T-helper 2 cell treated with Interferon-gamma antibody and Interleukin-4, amounts not matched to agents 5 μg/mL and 100 μg/mL, for 36 hours (primary cell): ENCODE measurements at regions not wholly inside any gene's neighbourhood (a gene's known extent, or its start where the extent isn't known, plus 50 kb on each side); places are given as distances from the start of the nearest gene placed in this dataset.
"Not testable (repeated sequence)": the region's sequence is repeated elsewhere in the genome, so short reads cannot be mapped to it uniquely, and the experiment has no call there.

Experiments
- DNase-seq: peaks from one replicate; pipeline ENCODE4 v3.0.0; 2021; ENCODE audit warnings: low spot score
- H3K27ac Mint-ChIP-seq: one replicate; pipeline ENCODE4 v1.8.0; 2021; ENCODE audit warnings: mild to moderate bottlenecking, mixed read lengths
- H3K27me3 Mint-ChIP-seq: one replicate; pipeline ENCODE4 v1.8.0; 2021; ENCODE audit warnings: low read depth, mixed read lengths
- H3K36me3 Mint-ChIP-seq: one replicate; pipeline ENCODE4 v1.8.0; 2021; ENCODE audit warnings: low read depth, mixed read lengths
- H3K4me1 Mint-ChIP-seq: one replicate; pipeline ENCODE4 v1.8.0; 2021; ENCODE audit warnings: low read depth, mixed read lengths
- H3K4me3 Mint-ChIP-seq: one replicate; pipeline ENCODE4 v1.8.0; 2022; ENCODE audit warnings: mild to moderate bottlenecking, moderate library complexity, mixed read lengths
- H3K9me3 Mint-ChIP-seq: one replicate; pipeline ENCODE4 v1.8.0; 2021; ENCODE audit warnings: mixed read lengths

DNA sequence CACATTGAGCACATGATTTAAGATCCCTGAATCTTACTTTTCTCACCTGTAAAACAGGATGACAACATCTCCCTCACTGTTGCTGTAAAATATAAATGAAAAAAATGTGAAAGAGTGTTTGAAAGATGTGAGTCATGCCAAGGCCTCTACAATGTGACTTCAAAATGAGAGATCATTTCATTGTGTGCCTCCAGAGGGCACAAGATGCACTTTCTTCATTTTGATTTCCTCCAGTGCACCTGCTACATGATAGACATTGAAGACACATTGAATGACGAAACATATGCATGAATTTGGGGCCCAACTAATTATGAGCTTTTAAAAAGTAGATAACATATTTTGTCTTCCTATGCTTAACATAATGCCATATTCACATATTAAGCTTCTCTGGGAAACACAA is 170.3 kb downstream of the MOBP start:
- no peak for DNase-seq
- H3K27me3 Mint-ChIP-seq, result peaks cover 3% of the 10 kb centered on the region
- no peak overlapping the region for H3K4me3 Mint-ChIP-seq
- peaks cover 21% of the 10 kb centered on the region for H3K4me1 Mint-ChIP-seq
- no peaks in the 10 kb centered on the region for H3K9me3 Mint-ChIP-seq
- no peaks in the 10 kb centered on the region for H3K36me3 Mint-ChIP-seq
- no peak overlapping the region for H3K27ac Mint-ChIP-seq

DNA sequence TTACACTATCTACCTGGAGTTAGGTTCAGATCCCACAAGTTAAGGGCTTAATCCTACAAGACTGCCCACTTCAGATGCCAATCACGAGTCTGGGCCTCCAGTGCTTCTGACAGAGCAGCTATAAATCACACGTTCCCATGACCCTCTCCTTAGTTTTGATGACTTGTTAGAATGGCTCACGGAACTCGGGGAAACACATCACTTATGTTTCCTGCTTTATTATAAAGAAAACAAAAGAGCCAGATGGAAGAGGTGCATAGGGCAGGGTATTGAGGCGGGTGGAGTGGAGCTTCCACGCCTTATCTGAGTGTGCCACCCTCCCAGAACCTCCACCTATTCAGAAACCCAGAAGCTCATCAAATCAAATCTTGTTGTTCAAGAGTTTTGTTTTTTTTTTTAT is 170.8 kb downstream of the MOBP start:
- peaks cover 21% of the 10 kb centered on the region for H3K4me1 Mint-ChIP-seq
- no peak for DNase-seq
- H3K27ac Mint-ChIP-seq, result no peak overlapping the region
- no peaks in the 10 kb centered on the region for H3K36me3 Mint-ChIP-seq
- no peaks in the 10 kb centered on the region for H3K9me3 Mint-ChIP-seq
- H3K27me3 Mint-ChIP-seq, result peaks cover 2% of the 10 kb centered on the region
- no peak overlapping the region for H3K4me3 Mint-ChIP-seq

DNA sequence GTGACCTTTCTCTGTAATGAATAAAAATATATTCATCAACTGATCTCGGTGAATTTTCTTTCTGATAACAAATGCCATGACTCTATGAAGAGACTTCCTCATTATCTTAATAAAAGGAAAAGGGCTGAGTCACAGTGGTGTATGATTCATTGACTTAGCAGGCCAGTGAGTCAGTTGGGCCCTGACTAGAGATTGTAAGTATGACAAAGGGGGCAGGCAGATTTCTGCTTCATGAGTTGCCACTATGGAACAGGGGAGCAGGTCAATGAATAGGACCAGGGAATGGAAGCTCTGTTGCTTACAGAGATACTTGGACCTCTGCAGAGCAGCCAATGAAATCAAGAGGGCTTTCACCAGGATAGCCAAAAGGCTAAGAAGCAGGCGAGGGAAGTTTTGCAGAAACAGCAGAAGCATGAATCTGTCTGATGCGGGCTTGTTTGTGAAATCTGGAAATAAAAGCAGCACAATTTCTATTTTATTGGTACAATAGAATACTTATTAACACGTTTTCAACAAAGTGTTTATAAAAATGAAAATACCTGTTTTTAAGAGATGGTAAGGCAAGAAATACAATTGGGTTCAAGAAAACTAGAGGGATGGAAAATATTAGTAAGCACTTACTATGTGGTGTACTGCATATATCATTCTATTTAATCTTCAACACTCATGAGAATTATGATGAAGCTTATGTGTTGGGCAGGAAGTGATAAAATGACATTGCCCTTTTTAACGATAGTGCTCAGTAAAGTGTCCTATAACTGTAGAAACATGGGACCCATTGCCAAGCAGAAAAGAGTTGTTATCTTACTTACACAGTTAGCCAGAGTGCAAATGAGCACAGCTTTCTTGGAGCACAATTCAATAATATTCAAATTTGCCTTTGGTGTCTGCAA is 169.8 kb upstream of the MYRIP start:
- DNase-seq, result peak; percentile 46
- no peaks in the 10 kb centered on the region for H3K9me3 Mint-ChIP-seq
- H3K27ac Mint-ChIP-seq, result peak overlapping the region; percentile 88
- H3K4me3 Mint-ChIP-seq, result peak overlapping the region; percentile 56
- H3K4me1 Mint-ChIP-seq, result peaks cover 21% of the 10 kb centered on the region
- H3K36me3 Mint-ChIP-seq, result no peaks in the 10 kb centered on the region
- H3K27me3 Mint-ChIP-seq, result no peaks in the 10 kb centered on the region

DNA sequence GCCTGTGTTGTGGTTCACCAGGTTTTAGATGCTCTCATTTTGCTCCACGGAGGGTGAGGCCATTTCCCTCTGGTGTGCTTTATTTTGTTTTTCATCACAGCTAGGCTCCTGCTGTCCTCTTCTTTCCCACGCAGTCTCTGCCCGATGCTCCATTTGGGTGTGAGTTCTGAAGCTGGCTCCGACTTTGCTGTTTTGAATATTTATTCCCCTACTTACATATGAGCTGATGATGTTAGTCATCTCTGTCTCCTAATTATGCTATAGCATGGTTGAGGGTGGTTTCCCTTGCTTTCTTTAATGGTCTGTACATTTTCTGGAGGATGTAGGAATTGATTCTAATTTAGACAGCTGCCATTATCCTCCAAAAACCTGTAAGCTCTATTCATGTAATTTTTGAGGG is 168.1 kb upstream of the MYRIP start:
- H3K27ac Mint-ChIP-seq, result peak overlapping the region; percentile 1
- H3K4me1 Mint-ChIP-seq, result peaks cover 21% of the 10 kb centered on the region
- no peaks in the 10 kb centered on the region for H3K9me3 Mint-ChIP-seq
- no peak for DNase-seq
- no peaks in the 10 kb centered on the region for H3K27me3 Mint-ChIP-seq
- no peaks in the 10 kb centered on the region for H3K36me3 Mint-ChIP-seq
- H3K4me3 Mint-ChIP-seq, result peak overlapping the region; percentile 26

- no peak for DNase-seq
- peaks cover 16% of the 10 kb centered on the region for H3K4me1 Mint-ChIP-seq
- H3K27ac Mint-ChIP-seq, result no peak overlapping the region
- no peaks in the 10 kb centered on the region for H3K9me3 Mint-ChIP-seq
- H3K27me3 Mint-ChIP-seq, result no peaks in the 10 kb centered on the region
- no peaks in the 10 kb centered on the region for H3K36me3 Mint-ChIP-seq
- H3K4me3 Mint-ChIP-seq, result no peak overlapping the region
Observed at GRCh38 chr3:39644176-39644575, 165.2 kb upstream of the MYRIP start.

- H3K27me3 Mint-ChIP-seq, DNase-seq, H3K36me3 Mint-ChIP-seq, H3K4me3 Mint-ChIP-seq, H3K9me3 Mint-ChIP-seq, H3K27ac Mint-ChIP-seq, H3K4me1 Mint-ChIP-seq: not testable (repeated sequence)
Observed at GRCh38 chr3:39651256-39651655, 158.2 kb upstream of the MYRIP start.

DNA sequence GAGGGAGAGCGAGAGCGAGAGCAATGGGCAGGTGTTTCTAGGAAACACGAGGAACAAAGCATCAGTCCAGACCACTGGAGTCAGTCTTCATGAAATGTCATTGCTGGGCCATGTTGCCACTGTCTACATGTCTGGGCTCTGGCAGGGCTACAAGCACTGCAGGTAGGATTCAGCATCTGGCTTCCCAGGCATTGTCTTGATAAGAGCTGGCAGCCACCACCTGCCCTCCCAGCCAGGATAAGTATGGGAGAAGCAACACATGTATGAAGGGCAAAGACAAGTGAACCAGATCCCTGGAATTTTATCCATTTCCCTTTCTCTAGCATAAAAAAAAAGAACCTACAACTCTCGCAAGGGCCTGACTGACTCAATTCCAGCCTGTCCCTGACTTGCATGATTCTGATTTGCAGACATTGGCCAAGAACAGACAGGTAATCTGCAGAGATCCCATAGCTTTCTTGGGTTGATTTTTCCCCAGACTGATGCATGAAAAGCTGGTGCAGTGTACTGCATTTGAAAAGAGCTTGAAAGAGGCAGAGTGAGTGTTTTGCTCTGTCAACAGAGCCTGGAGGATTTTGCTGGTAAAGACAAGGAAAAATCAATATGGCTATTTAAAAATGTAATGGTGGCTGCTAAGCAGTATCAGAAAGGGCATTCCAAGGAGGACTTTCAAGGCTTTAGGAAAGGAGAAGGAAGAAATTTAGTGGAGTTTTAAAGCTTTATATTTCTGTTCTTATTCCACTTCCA is 157.2 kb upstream of the MYRIP start:
- peaks cover 3% of the 10 kb centered on the region for H3K27me3 Mint-ChIP-seq
- DNase-seq, result no peak
- no peak overlapping the region for H3K27ac Mint-ChIP-seq
- no peaks in the 10 kb centered on the region for H3K4me1 Mint-ChIP-seq
- no peak overlapping the region for H3K4me3 Mint-ChIP-seq
- H3K9me3 Mint-ChIP-seq, result no peaks in the 10 kb centered on the region
- no peaks in the 10 kb centered on the region for H3K36me3 Mint-ChIP-seq

GRCh38 chr3:39655718-39656117 is 153.7 kb upstream of the MYRIP start:
- H3K4me3 Mint-ChIP-seq, H3K36me3 Mint-ChIP-seq, DNase-seq, H3K9me3 Mint-ChIP-seq, H3K27ac Mint-ChIP-seq, H3K27me3 Mint-ChIP-seq, H3K4me1 Mint-ChIP-seq: not testable (repeated sequence)

DNA sequence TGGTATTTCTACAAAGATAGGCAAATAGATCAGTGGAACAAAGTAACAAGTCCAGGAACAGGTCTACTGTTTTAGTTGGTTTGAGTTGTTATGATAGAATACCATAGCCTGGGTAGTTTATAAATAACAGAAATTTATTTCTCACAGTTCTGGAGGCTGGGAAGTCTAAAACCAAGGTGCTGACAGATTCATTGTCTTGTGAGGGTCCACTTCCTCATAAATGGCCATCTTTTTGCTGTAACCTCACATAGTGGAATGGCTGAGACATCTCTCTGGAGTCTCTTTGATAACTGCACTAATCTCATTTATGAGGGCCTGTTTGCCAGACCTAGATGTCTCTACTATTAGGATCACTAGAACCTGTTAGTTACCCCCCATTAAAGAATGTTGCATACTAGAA is 152.3 kb upstream of the MYRIP start:
- H3K27ac Mint-ChIP-seq, result no peak overlapping the region
- no peaks in the 10 kb centered on the region for H3K36me3 Mint-ChIP-seq
- no peaks in the 10 kb centered on the region for H3K27me3 Mint-ChIP-seq
- no peak overlapping the region for H3K4me3 Mint-ChIP-seq
- DNase-seq, result no peak
- no peaks in the 10 kb centered on the region for H3K9me3 Mint-ChIP-seq
- H3K4me1 Mint-ChIP-seq, result no peaks in the 10 kb centered on the region

- H3K27me3 Mint-ChIP-seq, result no peaks in the 10 kb centered on the region
- H3K27ac Mint-ChIP-seq, result no peak overlapping the region
- no peaks in the 10 kb centered on the region for H3K9me3 Mint-ChIP-seq
- no peaks in the 10 kb centered on the region for H3K36me3 Mint-ChIP-seq
- DNase-seq, result no peak
- no peak overlapping the region for H3K4me3 Mint-ChIP-seq
- no peaks in the 10 kb centered on the region for H3K4me1 Mint-ChIP-seq
Observed at GRCh38 chr3:39657775-39658174, 151.6 kb upstream of the MYRIP start.

- H3K36me3 Mint-ChIP-seq, result no peaks in the 10 kb centered on the region
- H3K4me3 Mint-ChIP-seq, result no peak overlapping the region
- peaks cover 8% of the 10 kb centered on the region for H3K27me3 Mint-ChIP-seq
- H3K9me3 Mint-ChIP-seq, result no peaks in the 10 kb centered on the region
- H3K27ac Mint-ChIP-seq, result no peak overlapping the region
- no peak for DNase-seq
- H3K4me1 Mint-ChIP-seq, result no peaks in the 10 kb centered on the region
Observed at GRCh38 chr3:39664931-39665330, 144.5 kb upstream of the MYRIP start.

DNA sequence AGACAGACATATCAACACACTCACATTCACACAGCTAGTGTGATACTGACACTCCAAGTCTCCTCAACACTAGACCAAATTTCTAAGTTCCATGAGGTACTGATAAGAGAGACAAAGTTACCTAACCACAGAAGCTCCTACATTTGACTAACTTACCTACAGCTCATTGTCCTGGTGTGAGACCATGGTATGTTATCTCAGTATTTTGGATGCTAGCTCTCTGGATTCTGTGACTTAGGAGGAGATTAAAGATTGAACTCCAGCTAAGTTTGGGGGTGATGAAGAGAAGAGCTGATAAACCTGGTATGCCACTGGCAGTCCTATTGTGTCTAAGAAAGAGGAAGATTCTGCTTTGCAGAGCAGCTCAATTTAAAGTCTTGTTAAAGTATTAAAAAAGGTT is 144.0 kb upstream of the MYRIP start:
- Mint-ChIP-seq H3K4me3 (no peak overlapping the region), H3K27ac (no peak overlapping the region), H3K4me1 (no peaks in the 10 kb centered on the region), H3K9me3 (no peaks in the 10 kb centered on the region), H3K27me3 (peaks cover 8% of the 10 kb centered on the region), H3K36me3 (no peaks in the 10 kb centered on the region)
- DNase-seq, result no peak

- Mint-ChIP-seq H3K27me3 (peaks cover 8% of the 10 kb centered on the region), H3K27ac (no peak overlapping the region), H3K9me3 (no peaks in the 10 kb centered on the region), H3K4me1 (no peaks in the 10 kb centered on the region), H3K4me3 (no peak overlapping the region), H3K36me3 (no peaks in the 10 kb centered on the region)
- DNase-seq, result no peak
Observed at GRCh38 chr3:39668420-39668819, 141.0 kb upstream of the MYRIP start.

- H3K9me3 Mint-ChIP-seq, result no peaks in the 10 kb centered on the region
- DNase-seq, result no peak
- peaks cover 2% of the 10 kb centered on the region for H3K27me3 Mint-ChIP-seq
- H3K4me3 Mint-ChIP-seq, result no peak overlapping the region
- H3K4me1 Mint-ChIP-seq, result no peaks in the 10 kb centered on the region
- no peaks in the 10 kb centered on the region for H3K36me3 Mint-ChIP-seq
- no peak overlapping the region for H3K27ac Mint-ChIP-seq
Observed at GRCh38 chr3:39671116-39671515, 138.3 kb upstream of the MYRIP start.
